ENCODE measurements at regions not wholly inside any gene's neighbourhood (a gene's known extent, or its start where the extent isn't known, plus 50 kb on each side); places are given as distances from the start of the nearest gene placed in this dataset.

DNA sequence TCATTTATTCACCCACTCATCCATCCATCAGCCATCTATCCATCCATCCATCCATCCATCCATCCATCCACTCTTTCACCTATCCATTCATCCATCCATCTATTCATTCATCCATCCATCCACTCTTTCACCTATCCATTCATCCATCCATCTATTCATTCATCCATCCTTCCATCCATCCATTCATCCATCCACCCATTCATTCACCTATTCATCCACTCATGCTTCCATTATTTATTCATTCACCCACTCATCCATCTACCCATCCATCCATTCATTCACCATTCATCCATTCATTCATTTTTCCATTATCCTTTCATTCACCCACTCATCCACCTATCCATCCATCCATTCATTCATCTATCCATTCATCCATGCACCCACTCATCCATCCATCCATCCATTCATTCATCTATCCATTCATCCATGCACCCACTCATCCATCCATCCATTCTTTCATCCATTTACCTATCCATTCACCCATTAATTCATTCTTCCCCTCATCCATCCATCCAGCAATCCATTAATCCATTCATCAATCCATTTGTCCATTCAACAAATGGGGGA lies 360.9 kb downstream of the ADGRD1 start:
- Histone ChIP-seq H3K79me2 (ENCODE audit: control insufficient read depth, insufficient read depth, low read length) (no peaks in the 10 kb centered on the region), H3K9me1 (ENCODE audit: control insufficient read depth, extremely low read depth, insufficient read depth, low read length) (no peaks in the 10 kb centered on the region), H3K9me3 (ENCODE audit: control insufficient read depth, low read depth, low read length) (peaks cover 9% of the 10 kb centered on the region), H3K36me3 (ENCODE audit: control insufficient read depth in 2 of 2, extremely low read depth in 1 of 2, insufficient read depth in 2 of 2, low read length in 2 of 2) (no peaks in the 10 kb centered on the region), H3K4me3 (ENCODE audit: control insufficient read depth in 2 of 3, extremely low read depth in 1 of 3, insufficient read depth in 2 of 3, low read depth in 1 of 3, low read length in 3 of 3) (no peak overlapping the region), H3K9ac (ENCODE audit: control insufficient read depth, extremely low read depth, insufficient read depth, low read length) (no peak overlapping the region), H2AFZ (ENCODE audit: control insufficient read depth, low read length) (no peak overlapping the region), H3K27ac (ENCODE audit: control insufficient read depth, insufficient read depth, low read length) (no peak overlapping the region), H4K20me1 (ENCODE audit: control insufficient read depth, extremely low read depth, insufficient read depth, low read length) (no peaks in the 10 kb centered on the region), H3K27me3 (ENCODE audit: control insufficient read depth, extremely low read depth, insufficient read depth, low read length) (no peaks in the 10 kb centered on the region), H3K4me2 (ENCODE audit: control insufficient read depth, extremely low read depth, insufficient read depth, low read depth, low read length) (no peak overlapping the region), H3K4me1 (ENCODE audit: control insufficient read depth, extremely low read depth, insufficient read depth, low read length) (no peaks in the 10 kb centered on the region)
- dilution Hi-C loops (cut with MboI; ENCODE audit: extremely low pct_ligation_motif_present, low sequenced_read_pairs): no loop called here
- TF ChIP-seq, protein P1, sequence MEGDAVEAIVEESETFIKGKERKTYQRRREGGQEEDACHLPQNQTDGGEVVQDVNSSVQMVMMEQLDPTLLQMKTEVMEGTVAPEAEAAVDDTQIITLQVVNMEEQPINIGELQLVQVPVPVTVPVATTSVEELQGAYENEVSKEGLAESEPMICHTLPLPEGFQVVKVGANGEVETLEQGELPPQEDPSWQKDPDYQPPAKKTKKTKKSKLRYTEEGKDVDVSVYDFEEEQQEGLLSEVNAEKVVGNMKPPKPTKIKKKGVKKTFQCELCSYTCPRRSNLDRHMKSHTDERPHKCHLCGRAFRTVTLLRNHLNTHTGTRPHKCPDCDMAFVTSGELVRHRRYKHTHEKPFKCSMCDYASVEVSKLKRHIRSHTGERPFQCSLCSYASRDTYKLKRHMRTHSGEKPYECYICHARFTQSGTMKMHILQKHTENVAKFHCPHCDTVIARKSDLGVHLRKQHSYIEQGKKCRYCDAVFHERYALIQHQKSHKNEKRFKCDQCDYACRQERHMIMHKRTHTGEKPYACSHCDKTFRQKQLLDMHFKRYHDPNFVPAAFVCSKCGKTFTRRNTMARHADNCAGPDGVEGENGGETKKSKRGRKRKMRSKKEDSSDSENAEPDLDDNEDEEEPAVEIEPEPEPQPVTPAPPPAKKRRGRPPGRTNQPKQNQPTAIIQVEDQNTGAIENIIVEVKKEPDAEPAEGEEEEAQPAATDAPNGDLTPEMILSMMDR (optimal IDR thresholded peaks at IDR 0.05 in 1 of 3, IDR thresholded peaks at IDR 0.05 in 1 of 3, conservative IDR thresholded peaks at IDR 0.05 in 1 of 3; ENCODE audit: extremely low read depth in 1 of 3, insufficient read depth in 2 of 3, low read length in 3 of 3): no peak
- TF ChIP-seq EZH2 (IDR thresholded peaks at IDR 0.05; ENCODE audit: low read length): no peak
- DNase-seq (ENCODE audit: low read depth, low spot score) (no peak), FAIRE-seq (no peak)

DNA sequence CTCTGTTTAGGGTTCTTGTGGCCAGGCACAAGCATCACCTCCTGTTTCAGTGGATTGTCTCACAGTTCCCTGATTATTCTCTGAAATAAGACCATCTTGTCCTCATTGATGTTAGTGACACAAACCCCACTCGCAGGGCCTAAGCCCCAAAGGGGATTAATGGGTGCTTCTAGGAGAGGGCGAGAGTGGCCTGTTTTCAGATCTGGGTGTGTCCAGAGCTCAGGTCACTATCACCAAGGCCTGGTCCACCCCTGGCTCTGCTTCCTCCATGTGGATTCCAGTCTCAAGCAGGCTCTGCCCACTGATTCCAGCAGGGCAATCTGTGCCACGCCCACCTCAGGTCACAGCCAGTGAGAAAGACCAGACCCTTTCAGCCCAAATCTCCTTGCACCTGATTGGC lies 361.9 kb downstream of the ADGRD1 start:
- H3K27ac ChIP-seq (ENCODE audit: control insufficient read depth, insufficient read depth, low read length): no peak overlapping the region
- no peak overlapping the region for H3K4me3 ChIP-seq (ENCODE audit: control insufficient read depth in 2 of 3, extremely low read depth in 1 of 3, insufficient read depth in 2 of 3, low read depth in 1 of 3, low read length in 3 of 3)
- H3K36me3 ChIP-seq (ENCODE audit: control insufficient read depth in 2 of 2, extremely low read depth in 1 of 2, insufficient read depth in 2 of 2, low read length in 2 of 2): no peaks in the 10 kb centered on the region
- DNase-seq (ENCODE audit: low read depth, low spot score) (no peak), FAIRE-seq (no peak)
- TF ChIP-seq, protein P1 (optimal IDR thresholded peaks at IDR 0.05 in 1 of 3, IDR thresholded peaks at IDR 0.05 in 1 of 3, conservative IDR thresholded peaks at IDR 0.05 in 1 of 3; ENCODE audit: extremely low read depth in 1 of 3, insufficient read depth in 2 of 3, low read length in 3 of 3): no peak
- TF ChIP-seq EZH2 (IDR thresholded peaks at IDR 0.05; ENCODE audit: low read length): no peak
- no peaks in the 10 kb centered on the region for H3K9me1 ChIP-seq (ENCODE audit: control insufficient read depth, extremely low read depth, insufficient read depth, low read length)
- dilution Hi-C loops (cut with MboI; ENCODE audit: extremely low pct_ligation_motif_present, low sequenced_read_pairs): no loop called here
- no peaks in the 10 kb centered on the region for H3K27me3 ChIP-seq (ENCODE audit: control insufficient read depth, extremely low read depth, insufficient read depth, low read length)
- no peak overlapping the region for H3K9ac ChIP-seq (ENCODE audit: control insufficient read depth, extremely low read depth, insufficient read depth, low read length)
- H3K4me2 ChIP-seq (ENCODE audit: control insufficient read depth, extremely low read depth, insufficient read depth, low read depth, low read length): no peak overlapping the region
- no peak overlapping the region for H2AFZ ChIP-seq (ENCODE audit: control insufficient read depth, low read length)
- H4K20me1 ChIP-seq (ENCODE audit: control insufficient read depth, extremely low read depth, insufficient read depth, low read length): no peaks in the 10 kb centered on the region
- H3K4me1 ChIP-seq (ENCODE audit: control insufficient read depth, extremely low read depth, insufficient read depth, low read length): no peaks in the 10 kb centered on the region
- H3K9me3 ChIP-seq (ENCODE audit: control insufficient read depth, low read depth, low read length): peaks cover 7% of the 10 kb centered on the region
- H3K79me2 ChIP-seq (ENCODE audit: control insufficient read depth, insufficient read depth, low read length): no peaks in the 10 kb centered on the region

Measured in keratinocyte (primary cell).